ENCODE measurements at regions not wholly inside any gene's neighbourhood (a gene's known extent, or its start where the extent isn't known, plus 50 kb on each side); places are given as distances from the start of the nearest gene placed in this dataset.

DNA sequence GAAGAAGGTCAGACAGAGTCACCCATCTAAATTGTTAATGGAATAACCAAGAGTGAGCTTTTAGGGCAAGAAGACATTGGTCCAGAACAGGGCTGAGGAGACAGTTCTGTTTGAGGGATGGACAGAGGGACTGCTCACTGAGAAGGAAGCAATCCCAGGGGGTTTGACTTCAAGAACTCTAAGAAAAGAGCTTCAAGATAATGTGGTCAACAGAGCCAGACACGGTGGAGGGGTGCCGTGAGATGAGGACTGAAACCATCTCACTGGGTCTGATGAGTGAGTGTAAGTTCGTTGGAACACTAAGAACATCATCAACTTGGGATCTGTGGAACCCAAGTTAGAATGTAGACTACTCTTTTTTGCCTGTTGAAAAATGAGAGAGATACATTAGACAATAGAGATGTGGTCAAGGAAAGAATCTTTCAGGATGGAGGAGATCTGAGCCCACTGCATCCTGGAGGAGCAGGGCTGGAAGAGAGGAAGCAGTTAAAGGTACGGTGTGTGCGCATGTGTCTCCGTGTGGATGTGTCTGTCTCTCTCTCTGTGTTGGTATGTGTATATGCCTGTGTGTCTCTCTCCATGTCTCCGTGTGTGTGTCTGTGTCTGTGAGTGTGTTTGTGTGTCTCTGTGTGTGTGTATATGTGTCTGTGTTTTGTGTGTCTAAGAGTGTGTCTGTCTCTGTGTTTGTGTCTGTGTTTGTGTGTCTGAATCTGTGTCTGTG is 172.1 kb downstream of the MYCN start:
- no peaks in the 10 kb centered on the region for H3K9me3 ChIP-seq
- DNase-seq (ENCODE audit: low spot score), result no peak
- WGBS, result 91% methylated on average over 7 of the region's 7 CpGs
- no peaks in the 10 kb centered on the region for H3K27me3 ChIP-seq (replicated peaks; ENCODE audit: insufficient read depth)
- TF ChIP-seq POLR2AphosphoS5 (IDR thresholded peaks at IDR 0.05) (no peak), CTCF (IDR thresholded peaks at IDR 0.05) (no peak), POLR2A (IDR thresholded peaks at IDR 0.05) (no peak)
- H3K4me1 ChIP-seq (replicated peaks), result no peaks in the 10 kb centered on the region
- no peak overlapping the region for H3K4me3 ChIP-seq
- no peak overlapping the region for H3K27ac ChIP-seq
- H3K36me3 ChIP-seq, result no peaks in the 10 kb centered on the region
- intact Hi-C loops (cut with DNase I), result no loop called here

- Histone ChIP-seq H3K36me3 (no peaks in the 10 kb centered on the region), H3K4me3 (no peak overlapping the region), H3K27me3 (replicated peaks; ENCODE audit: insufficient read depth) (no peaks in the 10 kb centered on the region), H3K27ac (no peak overlapping the region), H3K4me1 (replicated peaks) (no peaks in the 10 kb centered on the region), H3K9me3 (no peaks in the 10 kb centered on the region)
- TF ChIP-seq CTCF (IDR thresholded peaks at IDR 0.05) (no peak), POLR2AphosphoS5 (IDR thresholded peaks at IDR 0.05) (no peak), POLR2A (IDR thresholded peaks at IDR 0.05) (no peak)
- 93% methylated on average over 7 of the region's 7 CpGs for WGBS
- intact Hi-C loops (cut with DNase I), result no loop called here
- no peak for DNase-seq (ENCODE audit: low spot score)
These were observed 171.5 kb downstream of the MYCN start for GRCh38 chr2:16111838-16112210.

- no peaks in the 10 kb centered on the region for H3K4me1 ChIP-seq (replicated peaks)
- no peaks in the 10 kb centered on the region for H3K9me3 ChIP-seq
- intact Hi-C loops (cut with DNase I), result no loop called here
- H3K27me3 ChIP-seq (replicated peaks; ENCODE audit: insufficient read depth), result no peaks in the 10 kb centered on the region
- no peak for DNase-seq (ENCODE audit: low spot score)
- no peak for TF ChIP-seq POLR2AphosphoS5 (IDR thresholded peaks at IDR 0.05)
- TF ChIP-seq POLR2A (IDR thresholded peaks at IDR 0.05), result no peak
- no peak for TF ChIP-seq CTCF (IDR thresholded peaks at IDR 0.05)
- H3K36me3 ChIP-seq, result no peaks in the 10 kb centered on the region
- 94% methylated on average over 6 of the region's 6 CpGs for WGBS
- no peak overlapping the region for H3K27ac ChIP-seq
- no peak overlapping the region for H3K4me3 ChIP-seq
These were observed 169.5 kb downstream of the MYCN start for GRCh38 chr2:16109821-16110310.

DNA sequence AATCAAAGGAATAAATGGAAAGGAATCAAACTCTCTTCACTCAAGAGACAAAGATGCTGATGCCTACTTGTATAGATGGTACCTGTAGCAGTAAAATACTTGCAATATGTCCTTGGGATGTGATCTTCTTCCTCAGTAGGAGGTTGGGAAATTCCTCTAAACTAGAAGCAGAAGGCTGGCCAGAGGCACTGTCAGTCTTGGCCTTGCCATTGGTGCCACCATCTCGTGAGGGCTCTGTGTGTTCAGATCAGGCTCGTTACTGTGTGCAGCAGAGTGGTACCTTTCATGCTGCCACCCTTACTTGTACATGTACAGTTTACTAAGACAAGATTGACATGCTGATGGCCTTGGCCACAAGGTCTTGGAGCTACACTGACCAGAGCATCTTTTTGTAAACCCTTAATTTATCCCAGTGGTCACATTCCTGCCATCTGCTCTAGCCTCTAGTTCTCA is 169.0 kb downstream of the MYCN start:
- no peak for DNase-seq (ENCODE audit: low spot score)
- Histone ChIP-seq H3K27ac (no peak overlapping the region), H3K9me3 (no peaks in the 10 kb centered on the region), H3K4me3 (no peak overlapping the region), H3K4me1 (replicated peaks) (no peaks in the 10 kb centered on the region), H3K36me3 (no peaks in the 10 kb centered on the region), H3K27me3 (replicated peaks; ENCODE audit: insufficient read depth) (no peaks in the 10 kb centered on the region)
- WGBS, result 96% methylated on average over 2 of the region's 2 CpGs
- intact Hi-C loops (cut with DNase I), result no loop called here
- TF ChIP-seq POLR2A (IDR thresholded peaks at IDR 0.05) (no peak), POLR2AphosphoS5 (IDR thresholded peaks at IDR 0.05) (no peak), CTCF (IDR thresholded peaks at IDR 0.05) (no peak)

GRCh38 chr2:16107246-16107645 is 166.9 kb downstream of the MYCN start:
- H3K36me3 ChIP-seq, result no peaks in the 10 kb centered on the region
- no peaks in the 10 kb centered on the region for H3K4me1 ChIP-seq (replicated peaks)
- WGBS, result 97% methylated on average over 6 of the region's 6 CpGs
- no peaks in the 10 kb centered on the region for H3K9me3 ChIP-seq
- TF ChIP-seq POLR2A (IDR thresholded peaks at IDR 0.05) (no peak), CTCF (IDR thresholded peaks at IDR 0.05) (no peak), POLR2AphosphoS5 (IDR thresholded peaks at IDR 0.05) (no peak)
- intact Hi-C loops (cut with DNase I), result no loop called here
- H3K4me3 ChIP-seq, result no peak overlapping the region
- no peak for DNase-seq (ENCODE audit: low spot score)
- no peaks in the 10 kb centered on the region for H3K27me3 ChIP-seq (replicated peaks; ENCODE audit: insufficient read depth)
- H3K27ac ChIP-seq, result no peak overlapping the region
